Liver (tissue), 8 donors: ENCODE measurements at regions not wholly inside any gene's neighbourhood (a gene's known extent, or its start where the extent isn't known, plus 50 kb on each side); places are given as distances from the start of the nearest gene placed in this dataset.

ENCODE experiments used
- DNase-seq: peaks from one replicate; pipeline ENCODE4 v3.0.0-alpha.2; 2017; ENCODE audit warnings: low spot score
- H3K27ac ChIP-seq, 2 donors: one replicate each; pipeline ENCODE4 v1.7.0; 2013; ENCODE audit warnings: inconsistent platforms in 2 of 2, low read length in 2 of 2, control low read depth in 1 of 2, low read depth in 1 of 2, mild to moderate bottlenecking in 1 of 2
- H3K27me3 ChIP-seq, 4 donors: one replicate each; pipeline versions ENCODE4 v1.6.1 to v1.7.0; 2013; ENCODE audit warnings: low read length in 3 of 4, inconsistent platforms in 1 of 4, mild to moderate bottlenecking in 1 of 4, moderate library complexity in 1 of 4; ENCODE audit not compliant: control insufficient read depth in 4 of 4, insufficient read depth in 4 of 4
- H3K36me3 ChIP-seq, 4 donors: one replicate each; pipeline versions ENCODE4 v1.6.1 to v1.7.0; 2013; ENCODE audit warnings: low read length in 3 of 4, mild to moderate bottlenecking in 3 of 4, low read depth in 1 of 4, moderate library complexity in 1 of 4; ENCODE audit not compliant: control insufficient read depth in 4 of 4, insufficient read depth in 3 of 4
- H3K4me1 ChIP-seq, 4 donors: one replicate each; pipeline versions ENCODE4 v1.6.1 to v1.7.0; 2013; ENCODE audit warnings: low read length in 3 of 4, mild to moderate bottlenecking in 3 of 4, moderate library complexity in 1 of 4; ENCODE audit not compliant: control insufficient read depth in 4 of 4, insufficient read depth in 4 of 4
- H3K4me3 ChIP-seq, 3 donors: one replicate each; pipeline versions ENCODE4 v1.6.1 to v1.7.0; 2013; ENCODE audit warnings: low read length in 3 of 3, control low read depth in 1 of 3, low read depth in 1 of 3, mild to moderate bottlenecking in 1 of 3
- H3K9ac ChIP-seq, 2 donors: one replicate each; pipeline ENCODE4 v1.7.0; 2013; ENCODE audit warnings: low read length in 2 of 2, mild to moderate bottlenecking in 2 of 2, moderate library complexity in 2 of 2, control low read depth in 1 of 2, low read depth in 1 of 2
- H3K9me3 ChIP-seq, 4 donors: one replicate each; pipeline versions ENCODE4 v1.6.1 to v1.7.0; 2013; ENCODE audit warnings: low read length in 3 of 4; ENCODE audit not compliant: control insufficient read depth in 4 of 4
- EGR1 ChIP-seq, 2 donors: IDR thresholded peaks; 2 replicates each; pipeline ENCODE4 v1.6.1; 2016 to 2018; ENCODE audit warnings: antibody characterized with exemption in 2 of 2, low read depth in 2 of 2
- FOXA1 ChIP-seq: IDR thresholded peaks from 2 replicates; pipeline ENCODE4 v1.6.1; 2016; ENCODE audit warnings: antibody characterized with exemption
- FOXA2 ChIP-seq: IDR thresholded peaks from 2 replicates; pipeline ENCODE4 v1.6.1; 2016; ENCODE audit warnings: antibody characterized with exemption
- GABPA ChIP-seq, 2 donors: IDR thresholded peaks in 1 of 2; conservative IDR thresholded peaks in 1 of 2; 2 replicates each; pipeline ENCODE4 v1.6.1; 2016; ENCODE audit warnings: antibody characterized with exemption in 2 of 2, mild to moderate bottlenecking in 1 of 2, moderate library complexity in 1 of 2
- HNF4A ChIP-seq, 2 donors: conservative IDR thresholded peaks; 2 replicates each; pipeline ENCODE4 v1.6.1; 2016; ENCODE audit warnings: antibody characterized with exemption in 2 of 2, mild to moderate bottlenecking in 2 of 2
- HNF4G ChIP-seq: IDR thresholded peaks from 2 replicates; pipeline ENCODE4 v1.6.1; 2016; ENCODE audit warnings: antibody characterized with exemption
- JUND ChIP-seq, 2 donors: IDR thresholded peaks; 2 replicates each; pipeline ENCODE4 v1.6.1; 2016; ENCODE audit warnings: antibody characterized with exemption in 2 of 2
- NR2F2 ChIP-seq: IDR thresholded peaks from 2 replicates; pipeline ENCODE4 v1.6.1; 2016; ENCODE audit warnings: antibody characterized with exemption
- RAD21 ChIP-seq, 2 donors: IDR thresholded peaks; 2 replicates each; pipeline ENCODE4 v1.6.1; 2016; ENCODE audit warnings: antibody characterized with exemption in 2 of 2, mild to moderate bottlenecking in 2 of 2
- RXRA ChIP-seq, 2 donors: IDR thresholded peaks; 2 replicates each; pipeline ENCODE4 v1.6.1; 2017 to 2018; ENCODE audit warnings: antibody characterized with exemption in 2 of 2, mild to moderate bottlenecking in 1 of 2
- SP1 ChIP-seq: IDR thresholded peaks from 2 replicates; pipeline ENCODE4 v1.6.1; 2018; ENCODE audit warnings: antibody characterized with exemption, mild to moderate bottlenecking
- TAF1 ChIP-seq: conservative IDR thresholded peaks from 2 replicates; pipeline ENCODE4 v1.6.1; 2016; ENCODE audit warnings: antibody characterized with exemption, mild to moderate bottlenecking
- YY1 ChIP-seq: IDR thresholded peaks from 2 replicates; pipeline ENCODE4 v1.6.1; 2016; ENCODE audit warnings: antibody characterized with exemption, mild to moderate bottlenecking
- WGBS: extraction: QIAGEN DNeasy Blood & Tissue Kit; methylation state at CpG from one replicate; pipeline ENCODE4 v1.1.7; 2013; 5-methylcytosine and 5-hydroxymethylcytosine counted together
- TF ChIP-seq, protein P1 (sequence below): fragments of 150-350 bp; IDR thresholded peaks from 2 replicates; pipeline ENCODE4 v1.5.1; 2017; ENCODE audit warnings: improper control_type of control experiment, low read depth, low read length; ENCODE audit not compliant: missing input control
- TF ChIP-seq, protein P2 (sequence below): IDR thresholded peaks from 2 replicates; pipeline ENCODE4 v1.6.1; 2016; ENCODE audit warnings: antibody characterized with exemption
- TF ChIP-seq, protein P3 (sequence below): IDR thresholded peaks from 2 replicates; pipeline ENCODE4 v1.6.1; 2016; ENCODE audit warnings: antibody characterized with exemption
- TF ChIP-seq, protein P4 (sequence below): IDR thresholded peaks from 2 replicates; pipeline ENCODE4 v1.6.1; 2016; ENCODE audit warnings: antibody characterized with exemption, mild to moderate bottlenecking
- TF ChIP-seq, protein P5 (sequence below): IDR thresholded peaks from 2 replicates; pipeline ENCODE4 v1.6.1; 2016; ENCODE audit warnings: antibody characterized with exemption
- donor health status: healthy.
- donor health status: healthy.
- donor health status: healthy.
- donor health status: healthy.
- donor health status: healthy.

DNA sequence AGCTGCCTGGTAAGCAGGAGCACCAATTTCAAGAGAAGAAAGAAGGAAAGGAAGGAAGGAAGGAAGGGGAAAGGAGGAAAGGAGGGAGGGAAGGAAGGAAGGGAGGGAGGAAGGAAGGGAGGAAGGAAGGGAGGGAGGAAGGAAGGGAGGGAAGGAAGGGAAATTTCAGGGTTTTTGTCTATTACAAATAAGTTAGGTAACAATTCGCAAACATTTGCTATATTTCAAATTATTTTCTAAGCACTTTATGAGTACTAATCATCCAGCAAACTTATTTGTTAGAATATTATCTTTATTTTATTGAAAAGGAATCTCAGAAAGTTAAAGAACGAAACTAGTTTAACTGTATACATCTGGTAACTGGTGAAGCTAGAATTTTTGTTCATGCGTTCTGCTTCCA, 921.7 kb downstream of the TBL1XR1 start:
- no peak overlapping the region for H3K4me3 ChIP-seq

DNA sequence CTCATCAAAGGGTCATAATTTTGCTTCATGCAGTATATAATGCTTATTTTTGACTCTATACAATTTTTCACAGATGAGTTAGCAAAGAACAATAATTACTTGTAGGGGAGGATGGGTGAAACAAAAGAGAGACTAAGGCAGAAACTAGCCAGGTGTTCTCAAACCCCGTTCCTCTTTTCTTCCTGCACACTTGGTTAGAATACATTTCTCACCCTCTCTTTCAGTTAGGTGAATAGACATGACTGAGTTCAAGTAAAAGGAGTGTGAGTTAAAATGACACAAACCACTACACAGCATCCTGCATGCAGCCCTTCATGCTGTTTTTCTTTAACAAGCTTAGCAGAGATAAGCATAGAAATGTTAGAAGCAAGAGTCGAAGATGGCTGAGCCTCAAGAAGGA, 922.2 kb downstream of the TBL1XR1 start:
- Histone ChIP-seq H3K36me3 (no peaks in the 10 kb centered on the region), H3K27me3 (no peaks in the 10 kb centered on the region), H3K9ac (no peak overlapping the region), H3K9me3 (no peaks in the 10 kb centered on the region), H3K4me1 (no peaks in the 10 kb centered on the region), H3K4me3 (no peak overlapping the region), H3K27ac (no peak overlapping the region)
- WGBS = 68% methylated on average over 2 of the region's 2 CpGs
- TF ChIP-seq, protein P1, sequence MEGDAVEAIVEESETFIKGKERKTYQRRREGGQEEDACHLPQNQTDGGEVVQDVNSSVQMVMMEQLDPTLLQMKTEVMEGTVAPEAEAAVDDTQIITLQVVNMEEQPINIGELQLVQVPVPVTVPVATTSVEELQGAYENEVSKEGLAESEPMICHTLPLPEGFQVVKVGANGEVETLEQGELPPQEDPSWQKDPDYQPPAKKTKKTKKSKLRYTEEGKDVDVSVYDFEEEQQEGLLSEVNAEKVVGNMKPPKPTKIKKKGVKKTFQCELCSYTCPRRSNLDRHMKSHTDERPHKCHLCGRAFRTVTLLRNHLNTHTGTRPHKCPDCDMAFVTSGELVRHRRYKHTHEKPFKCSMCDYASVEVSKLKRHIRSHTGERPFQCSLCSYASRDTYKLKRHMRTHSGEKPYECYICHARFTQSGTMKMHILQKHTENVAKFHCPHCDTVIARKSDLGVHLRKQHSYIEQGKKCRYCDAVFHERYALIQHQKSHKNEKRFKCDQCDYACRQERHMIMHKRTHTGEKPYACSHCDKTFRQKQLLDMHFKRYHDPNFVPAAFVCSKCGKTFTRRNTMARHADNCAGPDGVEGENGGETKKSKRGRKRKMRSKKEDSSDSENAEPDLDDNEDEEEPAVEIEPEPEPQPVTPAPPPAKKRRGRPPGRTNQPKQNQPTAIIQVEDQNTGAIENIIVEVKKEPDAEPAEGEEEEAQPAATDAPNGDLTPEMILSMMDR = no peak
- TF ChIP-seq JUND (IDR thresholded peaks at IDR 0.05) (no peak), NR2F2 (no peak), SP1 (no peak), HNF4A (conservative IDR thresholded peaks at IDR 0.05) (no peak), RAD21 (IDR thresholded peaks at IDR 0.05) (no peak)
- TF ChIP-seq, protein P2, sequence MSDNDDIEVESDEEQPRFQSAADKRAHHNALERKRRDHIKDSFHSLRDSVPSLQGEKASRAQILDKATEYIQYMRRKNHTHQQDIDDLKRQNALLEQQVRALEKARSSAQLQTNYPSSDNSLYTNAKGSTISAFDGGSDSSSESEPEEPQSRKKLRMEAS = no peak
- DNase-seq = no peak

More for the DNA sequence above, 921.7 kb downstream of the TBL1XR1 start:
- Histone ChIP-seq H3K9me3 (no peaks in the 10 kb centered on the region), H3K27me3 (no peaks in the 10 kb centered on the region), H3K4me1 (no peaks in the 10 kb centered on the region), H3K27ac (no peak overlapping the region), H3K9ac (no peak overlapping the region), H3K36me3 (no peaks in the 10 kb centered on the region)
- TF ChIP-seq SP1 (no peak), HNF4A (conservative IDR thresholded peaks at IDR 0.05) (no peak), FOXA1 (no peak), FOXA2 (no peak), NR2F2 (no peak), EGR1 (IDR thresholded peaks at IDR 0.05; ENCODE audit: low read depth in 2 of 2) (no peak), JUND (IDR thresholded peaks at IDR 0.05) (no peak), HNF4G (no peak), GABPA (IDR thresholded peaks at IDR 0.05 in 1 of 2, conservative IDR thresholded peaks at IDR 0.05 in 1 of 2) (no peak), RXRA (IDR thresholded peaks at IDR 0.05) (no peak), RAD21 (IDR thresholded peaks at IDR 0.05) (no peak), YY1 (no peak), TAF1 (no peak)
- TF ChIP-seq, protein P2 = no peak
- TF ChIP-seq, protein P3, sequence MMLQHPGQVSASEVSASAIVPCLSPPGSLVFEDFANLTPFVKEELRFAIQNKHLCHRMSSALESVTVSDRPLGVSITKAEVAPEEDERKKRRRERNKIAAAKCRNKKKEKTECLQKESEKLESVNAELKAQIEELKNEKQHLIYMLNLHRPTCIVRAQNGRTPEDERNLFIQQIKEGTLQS = no peak
- TF ChIP-seq, protein P4, sequence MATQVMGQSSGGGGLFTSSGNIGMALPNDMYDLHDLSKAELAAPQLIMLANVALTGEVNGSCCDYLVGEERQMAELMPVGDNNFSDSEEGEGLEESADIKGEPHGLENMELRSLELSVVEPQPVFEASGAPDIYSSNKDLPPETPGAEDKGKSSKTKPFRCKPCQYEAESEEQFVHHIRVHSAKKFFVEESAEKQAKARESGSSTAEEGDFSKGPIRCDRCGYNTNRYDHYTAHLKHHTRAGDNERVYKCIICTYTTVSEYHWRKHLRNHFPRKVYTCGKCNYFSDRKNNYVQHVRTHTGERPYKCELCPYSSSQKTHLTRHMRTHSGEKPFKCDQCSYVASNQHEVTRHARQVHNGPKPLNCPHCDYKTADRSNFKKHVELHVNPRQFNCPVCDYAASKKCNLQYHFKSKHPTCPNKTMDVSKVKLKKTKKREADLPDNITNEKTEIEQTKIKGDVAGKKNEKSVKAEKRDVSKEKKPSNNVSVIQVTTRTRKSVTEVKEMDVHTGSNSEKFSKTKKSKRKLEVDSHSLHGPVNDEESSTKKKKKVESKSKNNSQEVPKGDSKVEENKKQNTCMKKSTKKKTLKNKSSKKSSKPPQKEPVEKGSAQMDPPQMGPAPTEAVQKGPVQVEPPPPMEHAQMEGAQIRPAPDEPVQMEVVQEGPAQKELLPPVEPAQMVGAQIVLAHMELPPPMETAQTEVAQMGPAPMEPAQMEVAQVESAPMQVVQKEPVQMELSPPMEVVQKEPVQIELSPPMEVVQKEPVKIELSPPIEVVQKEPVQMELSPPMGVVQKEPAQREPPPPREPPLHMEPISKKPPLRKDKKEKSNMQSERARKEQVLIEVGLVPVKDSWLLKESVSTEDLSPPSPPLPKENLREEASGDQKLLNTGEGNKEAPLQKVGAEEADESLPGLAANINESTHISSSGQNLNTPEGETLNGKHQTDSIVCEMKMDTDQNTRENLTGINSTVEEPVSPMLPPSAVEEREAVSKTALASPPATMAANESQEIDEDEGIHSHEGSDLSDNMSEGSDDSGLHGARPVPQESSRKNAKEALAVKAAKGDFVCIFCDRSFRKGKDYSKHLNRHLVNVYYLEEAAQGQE = no peak
- TF ChIP-seq, protein P5, sequence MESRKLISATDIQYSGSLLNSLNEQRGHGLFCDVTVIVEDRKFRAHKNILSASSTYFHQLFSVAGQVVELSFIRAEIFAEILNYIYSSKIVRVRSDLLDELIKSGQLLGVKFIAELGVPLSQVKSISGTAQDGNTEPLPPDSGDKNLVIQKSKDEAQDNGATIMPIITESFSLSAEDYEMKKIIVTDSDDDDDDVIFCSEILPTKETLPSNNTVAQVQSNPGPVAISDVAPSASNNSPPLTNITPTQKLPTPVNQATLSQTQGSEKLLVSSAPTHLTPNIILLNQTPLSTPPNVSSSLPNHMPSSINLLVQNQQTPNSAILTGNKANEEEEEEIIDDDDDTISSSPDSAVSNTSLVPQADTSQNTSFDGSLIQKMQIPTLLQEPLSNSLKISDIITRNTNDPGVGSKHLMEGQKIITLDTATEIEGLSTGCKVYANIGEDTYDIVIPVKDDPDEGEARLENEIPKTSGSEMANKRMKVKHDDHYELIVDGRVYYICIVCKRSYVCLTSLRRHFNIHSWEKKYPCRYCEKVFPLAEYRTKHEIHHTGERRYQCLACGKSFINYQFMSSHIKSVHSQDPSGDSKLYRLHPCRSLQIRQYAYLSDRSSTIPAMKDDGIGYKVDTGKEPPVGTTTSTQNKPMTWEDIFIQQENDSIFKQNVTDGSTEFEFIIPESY = no peak
- TF ChIP-seq, protein P1 = no peak
- 84% methylated on average over 3 of the region's 3 CpGs for WGBS
- DNase-seq = no peak
